HepG2 (cell line): ENCODE measurements at regions not wholly inside any gene's neighbourhood (a gene's known extent, or its start where the extent isn't known, plus 50 kb on each side); places are given as distances from the start of the nearest gene placed in this dataset.

ENCODE experiments used
- ATAC-seq: fragments of 200-7000 bp; cut with Tn5 transposase; 3 replicates; pipeline ENCODE4 v1.9.1; 2020; ENCODE audit warnings: mild to moderate bottlenecking, moderate library complexity
- BruUV-seq: library from RNA; stranded (reverse); fragments of 400-500 nt; replicated peaks from 2 replicates; lab custom pipeline; 2021; lab: Mats Ljungman, UMichigan
- CTCF ChIA-PET: fragments of 300-600 bp; formaldehyde crosslinking; extraction: SDS; loops from one replicate; lab custom pipeline; 2021; ENCODE audit warnings: low total read pairs, inconsistent platforms, low intra/inter-chr PET ratio; lab: Yijun Ruan, JAX
- POLR2A ChIA-PET: fragments of 350-600 bp; sonication (Branson Sonifier 250); formaldehyde crosslinking; loops from one replicate; lab custom pipeline; 2020; ENCODE audit warnings: antibody characterized with exemption, inconsistent platforms; lab: Yijun Ruan, JAX
- DNase-seq: peaks from one replicate; pipeline ENCODE4 v3.0.0-alpha.2; 2015; ENCODE audit warnings: low spot score
- FAIRE-seq: peaks from 3 replicates; lab custom pipeline; 2011; peaks lifted over from hg19 to GRCh38; lab: Jason Lieb, UNC
- H2AFZ ChIP-seq: one replicate; pipeline ENCODE4 v1.6.1; 2011; ENCODE audit warnings: low read length, inconsistent platforms
- H3K27ac ChIP-seq: fragments of 300-600 bp; 3 replicates; pipeline ENCODE4 v1.8.0; 2011; ENCODE audit warnings: mixed run types, mild to moderate bottlenecking, mixed read lengths, low read length, inconsistent platforms; ENCODE audit not compliant: insufficient read depth; ENCODE audit errors: extremely low read length
- H3K27me3 ChIP-seq, 2 experiments: fragments of 200-600 bp in 1 of 2; 2 replicates in 1 of 2; 3 replicates in 1 of 2; pipeline versions ENCODE4 v1.6.0 to v1.8.0; 2011; ENCODE audit warnings: low read length in 2 of 2, mild to moderate bottlenecking in 2 of 2, moderate library complexity in 2 of 2, inconsistent platforms in 1 of 2; ENCODE audit not compliant: insufficient read depth in 2 of 2, control insufficient read depth in 1 of 2
- H3K36me3 ChIP-seq, 2 experiments: fragments of 200-600 bp in 1 of 2; replicated peaks in 1 of 2; 2 replicates in 1 of 2; 3 replicates in 1 of 2; pipeline versions ENCODE4 v1.5.1 to v1.8.0; 2011; ENCODE audit warnings: low read length in 2 of 2, inconsistent platforms in 1 of 2; ENCODE audit not compliant: insufficient read depth in 2 of 2, control insufficient read depth in 1 of 2
- H3K4me1 ChIP-seq: 2 replicates; pipeline ENCODE4 v1.5.1; 2012; ENCODE audit warnings: low read length, inconsistent platforms; ENCODE audit not compliant: insufficient read depth
- H3K4me2 ChIP-seq: 2 replicates; pipeline ENCODE4 v1.6.0; 2011; ENCODE audit warnings: low read depth, low read length, inconsistent platforms
- H3K4me3 ChIP-seq, 3 experiments: fragments of 200-600 bp in 1 of 3; sonication (generic), shearing (Covaris generic) in 1 of 3; replicated peaks in 1 of 3; 2 replicates each; pipeline ENCODE4 v1.5.1; 2011 to 2016; ENCODE audit warnings: low read length in 3 of 3, inconsistent platforms in 2 of 3, low read depth in 2 of 3, mild to moderate bottlenecking in 2 of 3, control low read depth in 1 of 3, mixed read lengths in 1 of 3; ENCODE audit not compliant: insufficient read depth in 1 of 3
- H3K79me2 ChIP-seq: one replicate; pipeline ENCODE4 v1.6.1; 2011; ENCODE audit warnings: low read length, inconsistent platforms; ENCODE audit not compliant: insufficient read depth
- H3K9ac ChIP-seq: 2 replicates; pipeline ENCODE4 v1.6.0; 2011; ENCODE audit warnings: mild to moderate bottlenecking, low read depth, low read length, inconsistent platforms; ENCODE audit not compliant: insufficient read depth
- H3K9me3 ChIP-seq: 2 replicates; pipeline ENCODE4 v1.5.1; 2012; ENCODE audit warnings: mild to moderate bottlenecking, low read length
- H4K20me1 ChIP-seq: 2 replicates; pipeline ENCODE4 v1.6.0; 2011; ENCODE audit warnings: inconsistent platforms, mild to moderate bottlenecking, low read length, moderate library complexity; ENCODE audit not compliant: insufficient read depth
- BATF2 ChIP-seq: sonication (generic); formaldehyde crosslinking; IDR thresholded peaks from 2 replicates; pipeline ENCODE4 v1.8.0; 2022; ENCODE audit warnings: mild to moderate bottlenecking, missing genetic modification reagents, moderate library complexity
- MAFG ChIP-seq: sonication (generic); formaldehyde crosslinking; IDR thresholded peaks from 2 replicates; pipeline ENCODE4 v1.5.1; 2020; ENCODE audit warnings: mild to moderate bottlenecking, missing genetic modification reagents
- NFYC ChIP-seq: IDR thresholded peaks from 2 replicates; pipeline ENCODE4 v1.6.1; 2016; ENCODE audit warnings: missing genetic modification reagents, missing compliant biosample characterization
- NR2F1 ChIP-seq, 2 experiments: fragments of 450-650 bp in 1 of 2; formaldehyde crosslinking in 1 of 2; IDR thresholded peaks; 2 replicates each; pipeline versions ENCODE4 v1.5.0 to v1.6.1; 2016 to 2020; ENCODE audit warnings: mild to moderate bottlenecking in 1 of 2, missing compliant biosample characterization in 1 of 2, missing genetic modification reagents in 1 of 2, moderate library complexity in 1 of 2
- SOX13 ChIP-seq, 3 experiments: fragments of 450-650 bp in 1 of 3; sonication (generic) in 1 of 3; formaldehyde crosslinking in 1 of 3; IDR thresholded peaks in 2 of 3; conservative IDR thresholded peaks in 1 of 3; 2 replicates each; pipeline versions ENCODE4 v1.5.0 to v1.6.1; 2016 to 2020; ENCODE audit warnings: antibody characterized with exemption in 1 of 3, mild to moderate bottlenecking in 1 of 3, missing compliant biosample characterization in 1 of 3, missing genetic modification reagents in 1 of 3, moderate library complexity in 1 of 3
- TSC22D2 ChIP-seq: sonication (generic); formaldehyde crosslinking; IDR thresholded peaks from 2 replicates; pipeline ENCODE4 v1.5.1; 2020; ENCODE audit warnings: missing genetic modification reagents, mild to moderate bottlenecking, borderline replicate concordance
- ZBTB25 ChIP-seq: IDR thresholded peaks from 2 replicates; pipeline ENCODE4 v1.6.1; 2018; ENCODE audit warnings: missing genetic modification reagents
- ZEB1 ChIP-seq: IDR thresholded peaks from 2 replicates; pipeline ENCODE4 v1.6.1; 2012; ENCODE audit warnings: mild to moderate bottlenecking, low read depth, inconsistent platforms; ENCODE audit not compliant: insufficient replicate concordance
- ZFP36L2 ChIP-seq: sonication (generic); formaldehyde crosslinking; IDR thresholded peaks from 2 replicates; pipeline ENCODE4 v1.4.0; 2020; ENCODE audit warnings: missing genetic modification reagents
- ZNF230 ChIP-seq: sonication (generic); formaldehyde crosslinking; IDR thresholded peaks from 2 replicates; pipeline ENCODE4 v1.4.0; 2020; ENCODE audit warnings: mild to moderate bottlenecking, missing genetic modification reagents
- ZNF318 ChIP-seq: sonication (generic); formaldehyde crosslinking; IDR thresholded peaks from 2 replicates; pipeline ENCODE4 v1.4.0; 2020; ENCODE audit warnings: mild to moderate bottlenecking, missing genetic modification reagents
- ZNF788 ChIP-seq: sonication (generic); formaldehyde crosslinking; IDR thresholded peaks from 2 replicates; pipeline ENCODE4 v1.5.0; 2020; ENCODE audit warnings: mild to moderate bottlenecking, missing genetic modification reagents, borderline replicate concordance
- ZZZ3 ChIP-seq: sonication (generic); formaldehyde crosslinking; IDR thresholded peaks from 2 replicates; pipeline ENCODE4 v1.4.0; 2020; ENCODE audit warnings: missing genetic modification reagents, mild to moderate bottlenecking, borderline replicate concordance
- WGBS: methylation state at CpG from one replicate; pipeline ENCODE4 v1.1.6; 2017; ENCODE audit warnings: low lambda C conversion rate; 5-methylcytosine and 5-hydroxymethylcytosine counted together
- in situ Hi-C: cut with HindIII; loops from 2 replicates; pipeline ENCODE4 v1.10.0; 2017; ENCODE audit warnings: low pct_unique_long_range_greater_than_20kb; ENCODE audit not compliant: extremely low pct_ligation_motif_present
- intact Hi-C: fragments of 100-400 bp; cut with micrococcal nuclease; formaldehyde crosslinking; loops from one replicate; pipeline ENCODE4 v1.10.0; 2022; ENCODE audit not compliant: unreplicated experiment

- no peaks in the 10 kb centered on the region for H3K79me2 ChIP-seq
- ATAC-seq, result no peak
- POLR2A ChIA-PET, result interaction anchor here (1.4 to 2.9 kb wide), 2 partner anchors 67 to 133 kb away, joined by 5 to 10 read pairs; partner anchors contain the start of gene ARHGAP5
- H2AFZ ChIP-seq, result no peak overlapping the region
- peak overlapping the region; percentile 76; the same call in 1 of the 2 replicates for H3K4me2 ChIP-seq
- in situ Hi-C loops, result no loop called here
- no TSS peak for BruUV-seq
- WGBS, result 68% methylated on average over 5 of the region's 5 CpGs
- no peak overlapping the region for H3K4me3 ChIP-seq
- H3K9ac ChIP-seq, result no peak overlapping the region
- intact Hi-C loops, result loop anchor here (1.0 kb wide), 1 partner anchor 25 kb away; no protein-coding TSS in a partner anchor
- H4K20me1 ChIP-seq, result no peaks in the 10 kb centered on the region
- CTCF ChIA-PET, result no interaction called here
- H3K36me3 ChIP-seq, result no peaks in the 10 kb centered on the region
- DNase-seq, result no peak
- H3K4me1 ChIP-seq, result peaks cover 66% of the 10 kb centered on the region
- H3K27ac ChIP-seq, result no peak overlapping the region
- FAIRE-seq, result no peak
- no peaks in the 10 kb centered on the region for H3K27me3 ChIP-seq
- no peaks in the 10 kb centered on the region for H3K9me3 ChIP-seq
- no peak for TF ChIP-seq ZNF788
- no peak for TF ChIP-seq BATF2 (CRISPR knock-in tag)
- no peak for TF ChIP-seq ZNF318 (CRISPR knock-in tag)
- TF ChIP-seq NFYC (CRISPR knock-in tag), result no peak
- no peak for TF ChIP-seq TSC22D2
- 0 out of 4 replicates have a peak, but pooled peaks of 1 of the 2 experiments have one; percentile 17 for TF ChIP-seq NR2F1 (CRISPR knock-in tag; IDR thresholded peaks at IDR 0.05)
- no peak for TF ChIP-seq ZEB1
- TF ChIP-seq ZZZ3 (CRISPR knock-in tag), result no peak
- TF ChIP-seq ZNF230, result no peak
- TF ChIP-seq ZBTB25 (CRISPR knock-in tag), result no peak
- no peak for TF ChIP-seq ZFP36L2 (CRISPR knock-in tag)
- TF ChIP-seq MAFG (CRISPR knock-in tag), result no peak
- 0 out of 2 replicates have a peak, but pooled peaks have one; percentile 72 for TF ChIP-seq SOX13 (IDR thresholded peaks at IDR 0.05)
- TF ChIP-seq SOX13 (CRISPR knock-in tag; conservative IDR thresholded peaks at IDR 0.05 in 1 of 2, IDR thresholded peaks at IDR 0.05 in 1 of 2), result peak in 1 of 2 experiments; percentile 94; a peak in 2 of 4 replicates
Measured at GRCh38 chr14:31943217-31943799, 133.8 kb upstream of the ARHGAP5 start.
